Activated CD4-positive, alpha-beta T cell treated with anti-CD3 and anti-CD28 coated beads for 36 hours (primary cell): ENCODE measurements at regions not wholly inside any gene's neighbourhood (a gene's known extent, or its start where the extent isn't known, plus 50 kb on each side); places are given as distances from the start of the nearest gene placed in this dataset.

Experiments
- ATAC-seq: fragments of 200-7000 bp; cut with Tn5 transposase; one replicate; pipeline ENCODE4 v1.10.0; 2021; ENCODE audit warnings: mild to moderate bottlenecking, moderate library complexity
- CTCF ChIA-PET: fragments of 350-600 bp; sonication (Branson Sonifier 250); formaldehyde crosslinking; loops from one replicate; lab custom pipeline; 2021; ENCODE audit warnings: antibody characterized with exemption; lab: Charles Lee
- POLR2A ChIA-PET: fragments of 350-600 bp; sonication (Branson Sonifier 250); formaldehyde crosslinking; loops from one replicate; lab custom pipeline; 2021; ENCODE audit warnings: antibody characterized with exemption, inconsistent platforms; lab: Charles Lee
- DNase-seq: peaks from one replicate; pipeline ENCODE4 v3.0.0-alpha.2; 2020
- H3K27ac Mint-ChIP-seq: one replicate; pipeline ENCODE4 v1.8.0; 2021; ENCODE audit warnings: mixed read lengths
- H3K27me3 Mint-ChIP-seq: one replicate; pipeline ENCODE4 v1.8.0; 2021; ENCODE audit warnings: mixed read lengths
- H3K36me3 Mint-ChIP-seq: one replicate; pipeline ENCODE4 v1.8.0; 2021; ENCODE audit warnings: low read depth, mixed read lengths
- H3K4me1 Mint-ChIP-seq: one replicate; pipeline ENCODE4 v1.8.0; 2021; ENCODE audit warnings: mixed read lengths
- H3K4me3 Mint-ChIP-seq: one replicate; pipeline ENCODE4 v1.8.0; 2021; ENCODE audit warnings: mild to moderate bottlenecking, moderate library complexity, mixed read lengths
- H3K9me3 Mint-ChIP-seq: one replicate; pipeline ENCODE4 v1.8.0; 2021; ENCODE audit warnings: low read depth, mixed read lengths
- intact Hi-C, 2 experiments: fragments of 100-400 bp; cut with DNase I in 1 of 2; cut with micrococcal nuclease in 1 of 2; formaldehyde crosslinking; loops; one replicate each; pipeline versions ENCODE4 v1.14.2 to v1.15.1; 2022 to 2024; cut with DNase I, micrococcal nuclease

GRCh38 chr13:53460796-53461195 lies 432.2 kb downstream of the OLFM4 start:
- no peaks in the 10 kb centered on the region for H3K36me3 Mint-ChIP-seq
- H3K27ac Mint-ChIP-seq = no peak overlapping the region
- intact Hi-C loops = no loop called here
- no peak overlapping the region for H3K4me3 Mint-ChIP-seq
- CTCF ChIA-PET = no interaction called here
- DNase-seq = no peak
- H3K27me3 Mint-ChIP-seq = no peaks in the 10 kb centered on the region
- ATAC-seq = no peak
- POLR2A ChIA-PET = no interaction called here
- peaks cover 14% of the 10 kb centered on the region for H3K9me3 Mint-ChIP-seq
- H3K4me1 Mint-ChIP-seq = no peaks in the 10 kb centered on the region

- Mint-ChIP-seq H3K9me3 (peaks cover 6% of the 10 kb centered on the region), H3K4me3 (no peak overlapping the region), H3K36me3 (no peaks in the 10 kb centered on the region), H3K4me1 (no peaks in the 10 kb centered on the region), H3K27me3 (no peaks in the 10 kb centered on the region), H3K27ac (no peak overlapping the region)
- no peak for ATAC-seq
- intact Hi-C loops = no loop called here
- POLR2A ChIA-PET = no interaction called here
- no peak for DNase-seq
- CTCF ChIA-PET = no interaction called here
Measured at GRCh38 chr13:53463106-53463505, 434.5 kb downstream of the OLFM4 start.

- Mint-ChIP-seq H3K27me3 (no peaks in the 10 kb centered on the region), H3K36me3 (no peaks in the 10 kb centered on the region), H3K27ac (no peak overlapping the region), H3K9me3 (peaks cover 6% of the 10 kb centered on the region), H3K4me1 (no peaks in the 10 kb centered on the region), H3K4me3 (no peak overlapping the region)
- DNase-seq (no peak), ATAC-seq (no peak)
- CTCF ChIA-PET = no interaction called here
- POLR2A ChIA-PET = no interaction called here
- intact Hi-C loops = no loop called here
Measured at GRCh38 chr13:53466576-53466975, 438.0 kb downstream of the OLFM4 start.

- no peak overlapping the region for H3K27ac Mint-ChIP-seq
- H3K36me3 Mint-ChIP-seq = no peaks in the 10 kb centered on the region
- CTCF ChIA-PET = no interaction called here
- no peaks in the 10 kb centered on the region for H3K9me3 Mint-ChIP-seq
- H3K27me3 Mint-ChIP-seq = no peaks in the 10 kb centered on the region
- intact Hi-C loops = no loop called here
- DNase-seq (no peak), ATAC-seq (no peak)
- no peak overlapping the region for H3K4me3 Mint-ChIP-seq
- POLR2A ChIA-PET = no interaction called here
- H3K4me1 Mint-ChIP-seq = no peaks in the 10 kb centered on the region
Measured at GRCh38 chr13:53473397-53473796, 444.8 kb downstream of the OLFM4 start.

GRCh38 chr13:53474878-53475277 lies 446.3 kb downstream of the OLFM4 start:
- DNase-seq (no peak), ATAC-seq (no peak)
- ChIA-PET POLR2A (no interaction called here), CTCF (no interaction called here)
- intact Hi-C loops = no loop called here
- H3K36me3 Mint-ChIP-seq = no peaks in the 10 kb centered on the region
- no peak overlapping the region for H3K4me3 Mint-ChIP-seq
- H3K4me1 Mint-ChIP-seq = no peaks in the 10 kb centered on the region
- no peak overlapping the region for H3K27ac Mint-ChIP-seq
- H3K9me3 Mint-ChIP-seq = peaks cover 1% of the 10 kb centered on the region
- H3K27me3 Mint-ChIP-seq = no peaks in the 10 kb centered on the region

- Mint-ChIP-seq H3K36me3 (no peaks in the 10 kb centered on the region), H3K4me1 (no peaks in the 10 kb centered on the region), H3K9me3 (peaks cover 16% of the 10 kb centered on the region), H3K4me3 (no peak overlapping the region), H3K27ac (no peak overlapping the region), H3K27me3 (no peaks in the 10 kb centered on the region)
- ATAC-seq = no peak
- ChIA-PET POLR2A (no interaction called here), CTCF (no interaction called here)
- no peak for DNase-seq
- intact Hi-C loops = no loop called here
Measured at GRCh38 chr13:53490752-53491151, 462.1 kb downstream of the OLFM4 start.

GRCh38 chr13:53494406-53494805 lies 465.8 kb downstream of the OLFM4 start:
- CTCF ChIA-PET = no interaction called here
- POLR2A ChIA-PET = no interaction called here
- no peaks in the 10 kb centered on the region for H3K4me1 Mint-ChIP-seq
- no peaks in the 10 kb centered on the region for H3K27me3 Mint-ChIP-seq
- DNase-seq (no peak), ATAC-seq (no peak)
- peaks cover 5% of the 10 kb centered on the region for H3K9me3 Mint-ChIP-seq
- intact Hi-C loops = no loop called here
- no peaks in the 10 kb centered on the region for H3K36me3 Mint-ChIP-seq
- no peak overlapping the region for H3K27ac Mint-ChIP-seq
- H3K4me3 Mint-ChIP-seq = no peak overlapping the region

GRCh38 chr13:53499576-53500133 lies 471.0 kb downstream of the OLFM4 start:
- H3K4me3 Mint-ChIP-seq = no peak overlapping the region
- no peaks in the 10 kb centered on the region for H3K27me3 Mint-ChIP-seq
- DNase-seq (no peak), ATAC-seq (no peak)
- H3K36me3 Mint-ChIP-seq = no peaks in the 10 kb centered on the region
- H3K9me3 Mint-ChIP-seq = peaks cover 8% of the 10 kb centered on the region
- H3K4me1 Mint-ChIP-seq = no peaks in the 10 kb centered on the region
- intact Hi-C loops = no loop called here
- H3K27ac Mint-ChIP-seq = no peak overlapping the region
- CTCF ChIA-PET = no interaction called here
- POLR2A ChIA-PET = no interaction called here

- Mint-ChIP-seq H3K27me3 (no peaks in the 10 kb centered on the region), H3K9me3 (peaks cover 8% of the 10 kb centered on the region), H3K27ac (no peak overlapping the region), H3K36me3 (no peaks in the 10 kb centered on the region), H3K4me1 (no peaks in the 10 kb centered on the region), H3K4me3 (no peak overlapping the region)
- CTCF ChIA-PET = no interaction called here
- POLR2A ChIA-PET = no interaction called here
- intact Hi-C loops = no loop called here
- DNase-seq (no peak), ATAC-seq (no peak)
Measured at GRCh38 chr13:53501387-53501786, 472.8 kb downstream of the OLFM4 start.

GRCh38 chr13:53507741-53508140 lies 479.1 kb downstream of the OLFM4 start:
- Mint-ChIP-seq H3K9me3 (peaks cover 6% of the 10 kb centered on the region), H3K36me3 (no peaks in the 10 kb centered on the region), H3K27ac (no peak overlapping the region), H3K4me3 (no peak overlapping the region), H3K4me1 (no peaks in the 10 kb centered on the region), H3K27me3 (no peaks in the 10 kb centered on the region)
- ATAC-seq (no peak), DNase-seq (no peak)
- CTCF ChIA-PET = no interaction called here
- POLR2A ChIA-PET = no interaction called here
- intact Hi-C loops = no loop called here

- ChIA-PET CTCF (no interaction called here), POLR2A (no interaction called here)
- DNase-seq (no peak), ATAC-seq (no peak)
- H3K4me1 Mint-ChIP-seq = no peaks in the 10 kb centered on the region
- H3K9me3 Mint-ChIP-seq = peaks cover 2% of the 10 kb centered on the region
- no peaks in the 10 kb centered on the region for H3K36me3 Mint-ChIP-seq
- H3K27ac Mint-ChIP-seq = no peak overlapping the region
- no peaks in the 10 kb centered on the region for H3K27me3 Mint-ChIP-seq
- intact Hi-C loops = no loop called here
- H3K4me3 Mint-ChIP-seq = no peak overlapping the region
Measured at GRCh38 chr13:53512635-53513034, 484.0 kb downstream of the OLFM4 start.

GRCh38 chr13:53513226-53513625 lies 484.6 kb downstream of the OLFM4 start:
- intact Hi-C loops = no loop called here
- Mint-ChIP-seq H3K4me1 (no peaks in the 10 kb centered on the region), H3K27me3 (no peaks in the 10 kb centered on the region), H3K4me3 (no peak overlapping the region), H3K9me3 (peaks cover 4% of the 10 kb centered on the region), H3K27ac (no peak overlapping the region), H3K36me3 (no peaks in the 10 kb centered on the region)
- CTCF ChIA-PET = no interaction called here
- DNase-seq = no peak
- ATAC-seq = no peak
- POLR2A ChIA-PET = no interaction called here

- Mint-ChIP-seq H3K9me3 (peaks cover 4% of the 10 kb centered on the region), H3K36me3 (no peaks in the 10 kb centered on the region), H3K4me1 (no peaks in the 10 kb centered on the region), H3K27me3 (no peaks in the 10 kb centered on the region), H3K27ac (no peak overlapping the region), H3K4me3 (no peak overlapping the region)
- DNase-seq = no peak
- no peak for ATAC-seq
- ChIA-PET POLR2A (no interaction called here), CTCF (no interaction called here)
- intact Hi-C loops = no loop called here
Measured at GRCh38 chr13:53520132-53520531, 491.5 kb downstream of the OLFM4 start.
